Fibroblast of skin of right biceps (primary cell): ENCODE measurements at regions not wholly inside any gene's neighbourhood (a gene's known extent, or its start where the extent isn't known, plus 50 kb on each side); places are given as distances from the start of the nearest gene placed in this dataset.

Experiments used
- DNase-seq: peaks from one replicate; pipeline ENCODE4 v3.0.0-alpha.2; 2013

DNA sequence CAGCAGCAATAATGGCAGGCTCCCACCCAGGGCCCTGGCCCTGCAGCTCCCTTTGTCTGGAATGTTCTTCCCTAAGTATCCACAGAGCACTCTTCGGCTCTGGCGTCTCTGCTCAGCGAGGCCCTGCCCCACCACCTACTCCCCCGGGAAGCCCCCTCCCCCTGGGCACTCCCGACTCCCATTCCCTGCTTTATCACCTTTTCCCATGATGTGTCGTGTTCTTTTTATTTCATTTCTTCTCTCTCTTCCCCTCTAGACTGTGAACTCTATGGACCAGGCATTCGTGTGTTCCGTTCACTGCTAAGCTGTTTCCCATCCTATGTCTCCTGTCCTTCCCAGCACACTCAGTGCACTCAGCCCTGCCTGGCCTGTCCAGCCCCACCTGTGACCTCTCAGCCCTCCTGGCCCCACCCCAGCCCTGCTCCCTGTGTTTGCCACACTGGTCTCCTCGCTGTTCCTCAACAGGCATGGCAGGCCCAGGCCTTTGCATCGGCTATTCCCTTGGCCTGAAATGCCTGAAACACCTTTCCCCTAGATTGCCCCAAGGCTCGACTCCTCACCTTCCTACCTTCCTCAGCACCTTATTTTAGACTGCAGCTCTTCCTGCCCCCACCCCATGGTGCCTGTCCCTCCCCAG, 107.4 kb downstream of the TPRA1 start:
- no peak for DNase-seq

DNA sequence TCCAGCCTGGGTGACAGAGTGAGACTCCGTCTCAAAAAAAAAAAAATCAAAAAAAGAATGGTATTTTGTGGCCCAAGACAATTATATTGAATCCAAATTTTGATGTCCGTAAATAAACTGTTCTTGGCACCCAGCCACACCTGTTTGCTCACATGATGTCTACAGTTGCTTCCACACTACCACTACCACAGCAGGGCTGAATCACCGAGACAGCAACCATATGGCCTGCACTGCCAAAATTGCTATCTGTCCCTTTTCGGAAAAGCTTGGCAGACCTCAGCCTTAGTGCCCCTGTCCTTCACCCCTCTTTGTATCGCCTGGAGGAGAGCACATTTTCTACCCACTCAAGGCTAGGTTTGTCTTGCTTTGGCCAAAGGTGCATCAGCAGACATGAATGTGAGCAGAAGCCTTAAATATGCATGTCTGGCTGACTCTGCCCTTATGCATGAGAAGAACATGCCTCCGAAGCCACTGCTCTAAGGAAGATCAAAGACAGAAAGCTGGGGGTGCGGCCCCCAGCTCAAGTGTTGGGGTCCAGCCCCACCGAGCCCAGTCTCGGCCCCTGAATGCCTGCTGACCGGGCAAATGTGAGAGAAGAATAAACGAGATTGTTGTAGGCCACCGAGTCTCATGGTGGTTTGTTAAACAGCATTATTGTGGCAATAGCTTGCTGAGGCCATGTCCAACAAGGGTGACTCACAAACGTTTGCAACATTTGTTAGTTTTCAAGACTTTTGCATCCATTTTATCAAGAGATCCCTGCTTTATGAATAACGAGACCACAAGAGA, 108.1 kb downstream of the TPRA1 start:
- DNase-seq: no peak

DNA sequence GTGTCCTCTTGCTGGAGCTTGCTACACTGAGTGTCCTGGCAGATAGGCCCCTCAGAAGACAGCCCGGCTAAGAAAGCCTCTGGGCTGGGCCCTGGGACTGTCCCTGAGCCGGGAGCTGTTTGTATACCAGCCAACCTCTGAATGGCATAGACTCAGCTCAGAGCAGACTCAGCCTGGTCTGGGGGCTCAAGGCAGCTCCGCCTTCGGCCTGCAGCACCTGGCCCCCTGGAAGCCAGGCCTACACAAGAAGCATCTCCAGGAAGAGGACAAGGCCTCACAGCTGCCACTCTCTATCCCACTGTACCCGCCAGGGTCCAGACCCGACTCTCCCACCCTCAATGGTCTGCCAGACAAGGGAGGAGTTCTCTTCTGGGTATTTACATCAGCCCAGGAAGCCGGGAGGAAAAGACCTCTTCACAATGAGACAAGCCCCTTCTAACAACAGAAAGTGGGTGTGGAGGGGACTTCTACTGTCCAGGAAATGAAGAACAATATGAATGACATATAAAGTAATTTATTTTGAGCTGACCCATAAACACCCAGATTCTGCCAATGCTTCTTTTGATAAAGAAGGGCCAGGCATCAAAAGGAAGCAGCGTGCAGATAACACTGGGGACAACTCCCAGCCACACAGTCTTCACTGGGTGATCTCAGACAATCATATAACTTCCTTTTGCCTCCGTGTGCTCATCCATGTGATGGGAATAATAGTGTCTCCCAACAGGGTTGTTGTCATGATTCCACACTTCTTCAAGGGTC, 110.2 kb downstream of the TPRA1 start:
- DNase-seq: no peak

DNA sequence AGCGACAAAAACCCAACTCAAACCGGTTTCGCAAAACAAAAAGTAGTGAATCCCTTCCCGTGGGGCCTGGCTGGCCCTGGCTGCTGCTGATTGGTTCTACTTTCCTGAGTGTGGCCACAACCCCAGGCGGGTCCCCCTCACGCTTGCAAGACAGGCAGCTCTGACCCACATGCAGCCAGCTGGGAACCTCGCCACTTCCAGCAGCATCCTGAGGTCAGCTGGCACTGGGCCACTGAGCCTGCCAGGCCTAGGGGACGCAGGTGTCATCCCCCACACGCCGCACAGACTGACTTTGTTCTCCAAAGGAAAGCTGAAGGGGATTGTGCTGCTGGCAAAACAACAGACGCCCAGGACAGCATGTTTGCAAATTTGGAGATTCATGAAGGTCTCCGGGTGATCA, 111.1 kb downstream of the TPRA1 start:
- DNase-seq: no peak

DNA sequence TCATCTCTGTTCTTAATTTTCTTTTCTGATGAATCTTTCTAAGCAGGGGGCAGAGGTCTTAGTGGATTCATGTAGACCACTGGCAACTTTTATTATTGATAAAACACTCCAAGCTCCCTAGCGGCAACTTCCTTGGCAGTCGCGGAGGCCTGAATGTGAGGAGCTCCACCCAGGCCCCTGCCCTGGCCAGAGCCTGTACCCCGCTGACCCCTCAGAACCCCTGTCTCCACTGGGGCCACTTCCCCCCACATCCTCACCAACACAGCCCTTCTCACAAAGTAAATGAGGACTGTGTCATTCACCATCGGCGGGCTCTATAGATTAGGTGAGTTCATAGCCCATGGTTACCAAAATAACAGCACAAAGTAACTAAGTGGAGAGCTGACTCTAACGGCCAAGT, 111.6 kb downstream of the TPRA1 start:
- no peak for DNase-seq

DNA sequence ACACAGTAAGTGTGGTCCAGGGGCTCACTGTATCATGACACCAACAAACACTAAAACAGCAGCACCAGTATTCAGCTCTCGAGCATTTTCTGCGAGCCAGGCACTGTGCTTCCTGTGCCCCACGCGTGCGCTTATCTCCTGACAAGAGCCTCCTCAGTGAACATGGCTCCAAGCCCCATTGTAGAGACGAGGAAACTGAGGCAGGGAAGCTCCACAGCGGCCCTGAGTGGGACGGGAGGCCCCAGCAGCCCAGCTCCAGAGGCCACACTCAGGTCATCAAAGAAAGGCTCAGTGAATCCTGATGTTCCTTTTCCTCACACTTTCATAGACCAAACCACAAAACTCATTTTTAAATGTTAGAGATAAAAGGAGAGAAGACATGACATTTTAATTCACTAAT, 113.1 kb downstream of the TPRA1 start:
- no peak for DNase-seq

DNA sequence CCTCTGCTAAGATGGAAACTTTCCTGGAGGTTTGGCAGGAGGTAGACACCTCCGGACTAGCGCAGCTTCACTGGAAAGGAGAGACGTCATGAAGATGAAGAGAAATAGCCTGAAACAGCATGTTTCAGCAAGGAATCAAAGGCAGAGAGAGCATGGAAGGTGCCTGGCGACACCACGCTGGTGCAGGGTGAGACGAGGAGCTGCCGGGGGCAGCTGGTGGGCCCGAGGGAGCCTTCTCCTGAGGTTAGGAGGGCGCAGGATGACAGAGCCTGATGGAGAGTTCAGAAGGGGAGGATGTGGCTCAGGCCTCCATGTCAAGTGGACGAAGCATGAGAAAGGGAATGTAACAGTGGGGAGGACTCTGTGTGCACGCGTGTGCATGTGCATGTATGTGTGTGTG, 113.6 kb downstream of the TPRA1 start:
- no peak for DNase-seq

DNA sequence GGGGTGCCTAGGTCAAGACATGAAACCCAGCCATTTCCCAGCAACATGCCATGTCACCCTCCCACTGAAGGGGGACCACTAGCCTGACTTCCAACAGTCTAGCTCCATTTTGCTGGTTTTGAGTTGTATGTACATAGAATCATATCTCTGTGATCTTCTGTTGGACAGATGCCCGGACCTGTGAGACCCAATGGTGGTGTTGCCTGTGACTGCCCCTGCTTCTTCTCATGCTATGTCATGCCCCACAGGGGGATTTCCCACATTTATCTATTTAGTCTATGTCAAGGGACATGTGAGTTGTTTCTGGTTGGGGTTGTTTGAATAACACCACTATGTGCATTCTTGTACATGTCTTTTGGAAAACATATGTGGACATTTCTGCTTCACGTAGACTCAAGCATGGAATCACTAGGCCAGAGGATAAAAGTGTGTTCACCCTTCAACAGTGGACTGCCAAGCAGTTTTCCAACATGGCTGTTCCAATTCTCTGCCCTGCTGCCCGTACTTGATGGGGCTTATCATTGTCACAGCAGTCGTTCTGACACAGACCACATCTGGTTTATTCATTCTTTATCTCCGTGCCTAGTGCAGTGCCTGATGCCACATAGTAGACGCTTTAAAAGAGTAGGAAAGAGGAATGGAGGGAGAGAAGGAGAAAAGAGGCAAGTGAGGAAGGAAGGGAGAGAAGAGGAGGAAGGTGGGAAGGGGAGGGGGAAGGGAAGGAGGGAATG, 114.4 kb downstream of the TPRA1 start:
- DNase-seq: no peak

DNA sequence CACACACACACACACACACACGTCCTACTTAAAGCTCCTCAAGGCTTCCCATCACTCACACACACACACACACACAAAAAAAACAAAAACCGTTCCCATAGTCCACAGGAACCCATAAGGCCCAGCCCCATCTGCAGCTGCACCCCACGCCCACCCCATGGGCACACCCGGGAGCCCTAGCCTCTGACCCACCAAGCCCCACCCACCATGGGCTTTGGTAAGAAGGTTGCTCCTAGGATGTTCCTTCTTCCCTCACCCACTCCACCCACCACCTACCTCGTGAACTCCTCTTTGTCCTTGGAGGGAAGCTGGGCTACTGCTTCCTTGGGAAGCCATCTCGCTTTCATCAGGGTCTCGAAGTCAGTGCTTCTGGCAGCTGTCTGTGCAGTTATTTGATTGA, 115.1 kb downstream of the TPRA1 start:
- no peak for DNase-seq

DNA sequence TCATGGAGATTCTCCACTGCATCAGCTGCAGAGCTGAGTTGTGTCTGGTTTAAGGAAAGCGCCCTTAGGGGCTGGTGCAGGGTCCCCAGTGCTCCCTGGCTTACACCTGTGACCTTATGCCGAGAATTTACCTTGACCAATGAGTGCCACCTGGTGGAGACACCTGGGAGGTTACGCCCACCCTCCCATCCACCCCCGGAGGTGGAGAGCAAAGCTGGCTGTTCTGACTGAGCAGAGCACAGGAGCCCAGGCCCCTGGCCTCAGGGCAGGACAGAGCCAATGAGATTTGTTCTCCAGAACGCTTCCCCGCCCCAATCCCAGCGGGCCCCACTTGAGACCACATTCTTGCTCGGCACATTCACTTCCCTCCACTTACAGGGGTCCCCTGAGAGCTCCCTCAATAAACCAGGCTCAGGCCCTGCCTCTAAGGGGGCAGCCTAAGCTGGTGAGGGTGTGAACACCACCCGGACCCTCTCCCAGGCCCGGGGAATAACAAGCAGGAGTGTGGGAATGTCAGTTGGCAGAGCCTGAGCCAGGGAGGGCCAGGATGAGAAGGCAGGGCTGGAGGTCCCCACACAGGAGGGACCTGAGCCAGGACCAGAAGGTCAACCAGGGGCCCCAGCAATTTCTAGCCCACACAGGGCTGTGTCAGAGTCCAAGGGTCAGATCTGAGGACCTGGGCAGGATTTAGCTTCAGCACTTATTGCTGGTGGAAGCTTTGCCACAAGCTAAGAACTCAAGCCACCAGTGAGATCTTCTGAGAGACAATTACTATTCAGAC, 117.1 kb downstream of the TPRA1 start:
- DNase-seq: no peak

DNA sequence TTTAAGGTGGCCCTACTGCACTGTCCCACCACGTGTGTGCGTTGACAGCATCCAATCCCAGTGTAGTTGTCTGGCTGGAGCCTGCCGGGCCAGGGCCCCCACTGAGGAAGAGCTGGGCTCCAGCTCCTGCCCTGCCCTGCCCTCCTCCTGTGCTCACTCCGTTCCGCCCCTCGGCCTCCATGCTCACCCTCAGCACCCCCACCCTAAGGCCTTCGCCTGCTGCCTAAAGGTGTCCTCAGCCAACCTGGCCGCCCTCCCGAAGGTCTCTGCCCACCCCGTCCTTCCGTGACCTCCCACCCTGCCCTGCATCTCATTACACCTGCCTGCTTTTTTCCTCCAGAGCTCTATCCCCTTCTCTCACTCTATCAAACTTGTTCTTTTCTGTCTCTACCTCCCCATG, 118.0 kb downstream of the TPRA1 start:
- no peak for DNase-seq

DNA sequence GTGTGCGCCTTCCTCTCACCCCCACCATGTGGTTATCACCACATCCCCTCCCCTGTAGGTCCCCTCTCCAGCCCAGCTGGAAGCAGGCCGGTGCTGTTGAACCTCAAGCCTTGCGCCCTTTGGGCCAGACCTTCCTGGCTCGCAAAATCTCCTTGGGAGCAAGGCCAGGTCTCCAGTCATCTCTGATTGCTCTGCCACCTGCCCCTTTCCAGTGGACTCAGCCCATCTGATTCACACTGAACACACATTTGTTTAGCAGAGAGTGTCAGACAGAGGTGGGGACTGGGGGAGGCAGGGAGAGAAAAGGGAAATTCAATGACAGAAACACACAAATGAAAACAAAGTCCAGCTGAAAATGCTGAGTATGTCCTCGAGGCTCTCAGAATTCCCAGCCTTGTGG, 119.4 kb downstream of the TPRA1 start:
- DNase-seq: no peak

DNA sequence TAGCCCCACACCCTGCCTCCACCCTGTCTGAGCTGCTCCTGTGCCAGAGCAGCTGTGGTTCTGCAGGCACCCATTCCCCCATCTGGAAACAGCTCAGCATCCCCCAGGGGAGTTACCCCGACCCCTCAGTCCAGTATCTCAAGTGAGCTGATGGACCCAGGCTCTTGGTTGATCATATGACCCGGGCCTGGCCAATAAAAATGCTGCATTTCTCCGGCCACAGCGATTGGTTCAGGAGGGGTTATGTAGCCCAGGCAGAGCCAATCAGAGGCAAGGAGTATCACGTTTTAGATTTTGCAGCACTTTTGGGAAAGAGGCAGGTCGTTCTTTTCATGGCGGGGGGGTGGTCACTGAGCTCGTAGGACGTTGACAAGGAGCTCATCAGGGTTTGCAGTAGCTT, 120.8 kb downstream of the TPRA1 start:
- no peak for DNase-seq

DNA sequence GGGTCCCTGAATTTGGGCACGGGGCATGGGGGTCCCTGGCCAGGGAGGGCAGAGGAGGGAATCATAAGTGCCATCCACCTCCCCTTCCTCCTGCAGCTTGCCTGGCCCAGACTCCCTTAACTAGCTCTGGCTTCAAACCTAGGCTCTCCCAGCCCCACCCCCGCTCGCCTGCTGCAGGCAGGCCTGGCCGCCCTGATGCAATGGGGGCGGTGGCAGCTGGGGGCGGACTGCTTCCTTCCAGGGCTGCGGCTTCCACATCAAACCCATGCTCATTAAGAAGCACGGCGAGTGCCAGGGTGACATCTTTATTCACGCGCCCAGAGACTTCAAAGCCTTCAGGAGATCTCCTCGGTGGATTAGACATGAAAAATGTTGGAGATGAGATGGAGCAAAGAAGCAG, 123.1 kb downstream of the TPRA1 start:
- no peak for DNase-seq

DNA sequence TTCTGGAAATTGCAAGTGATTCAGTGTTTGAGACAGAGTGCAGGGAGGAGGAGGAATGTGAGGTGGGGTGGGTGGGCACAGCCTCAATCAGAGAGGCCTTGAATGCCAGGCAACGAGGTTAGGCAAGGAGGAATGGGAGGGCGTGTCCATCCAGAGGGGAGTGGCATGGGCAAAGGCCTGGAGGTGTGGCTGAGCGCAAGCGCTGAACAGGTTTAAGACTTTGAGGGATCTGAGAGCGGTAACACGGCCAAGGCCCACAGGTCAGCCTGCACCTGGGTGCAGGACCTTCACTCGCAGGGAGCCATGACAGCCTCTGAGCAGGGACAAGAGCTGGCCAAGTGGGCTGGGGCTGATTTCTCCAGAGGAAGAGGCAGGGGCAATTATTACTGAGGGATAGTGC, 125.9 kb downstream of the TPRA1 start:
- DNase-seq: no peak

DNA sequence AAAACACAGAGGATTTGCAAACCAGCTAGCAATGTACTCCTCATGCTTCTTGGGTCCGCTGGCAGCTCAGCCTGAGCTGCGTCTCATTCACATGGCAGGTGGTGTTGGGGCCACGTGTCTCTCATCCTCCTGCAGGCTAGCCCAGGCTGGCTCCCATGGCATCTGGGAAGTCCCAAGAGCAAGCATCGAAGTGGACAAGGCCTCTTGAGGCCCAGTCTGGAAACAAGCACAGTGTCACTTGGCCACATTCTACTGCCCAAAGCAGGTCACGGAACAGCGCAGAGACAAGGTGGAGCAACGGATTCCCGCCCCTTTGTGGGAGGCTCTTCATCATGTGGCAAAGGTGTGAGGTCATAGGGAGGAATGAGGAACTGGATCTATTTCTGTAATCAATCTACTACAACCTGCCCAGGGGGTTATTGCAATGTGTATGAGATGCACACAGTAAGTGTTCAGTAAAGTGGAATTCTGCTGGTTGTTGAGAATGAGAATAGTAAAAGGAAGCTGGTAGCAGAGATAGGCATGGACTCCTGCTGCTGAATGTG, 128.3 kb downstream of the TPRA1 start:
- DNase-seq: no peak

DNA sequence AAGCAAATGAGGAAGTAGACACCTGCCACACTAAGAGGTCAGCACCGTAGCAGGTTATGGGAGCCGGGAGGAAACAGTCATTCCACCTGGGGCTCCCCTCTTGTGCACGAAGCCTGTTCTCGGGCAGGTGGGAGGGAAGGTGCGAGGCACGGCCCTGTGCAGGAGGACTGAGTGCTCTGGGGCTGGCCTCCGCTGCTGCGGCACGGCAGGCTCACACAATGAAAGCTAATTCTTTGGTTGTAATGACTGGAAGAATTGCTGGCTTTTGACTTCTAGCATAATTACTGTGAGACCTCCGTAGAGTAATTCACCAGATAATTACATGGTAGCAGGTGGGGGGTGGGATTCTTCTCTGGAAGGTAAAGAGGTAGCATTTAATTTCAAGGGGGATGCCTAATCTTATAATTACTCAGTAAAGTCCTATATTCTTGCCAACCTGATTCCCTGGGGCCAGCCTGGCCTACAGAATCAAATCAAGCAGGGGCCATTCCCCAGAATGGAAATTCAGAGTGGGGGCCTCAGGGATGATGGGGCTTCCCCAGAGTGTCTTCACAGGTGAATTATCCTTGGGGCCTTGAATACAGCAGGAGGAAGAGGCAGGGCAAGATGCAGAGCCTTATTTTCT, 129.1 kb downstream of the TPRA1 start:
- DNase-seq: no peak

DNA sequence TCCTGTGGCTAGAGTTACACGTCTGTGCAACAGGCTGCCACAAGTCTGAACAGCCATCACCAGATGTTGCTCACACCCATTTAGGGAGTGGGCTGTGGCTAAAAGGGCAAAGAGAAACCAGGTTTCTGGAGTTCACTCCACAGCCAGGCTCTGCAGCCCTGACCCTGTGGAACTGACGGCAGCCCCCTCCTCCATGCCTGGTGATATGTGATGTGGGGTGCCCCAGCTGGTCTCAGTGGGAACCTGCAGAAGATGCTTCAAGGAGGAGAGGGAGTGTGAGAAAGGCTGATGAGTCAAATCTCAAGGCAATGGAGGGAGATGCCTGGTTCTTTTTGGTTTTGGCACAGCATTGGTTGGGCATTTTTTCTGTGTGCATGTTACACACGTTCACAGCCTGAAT, 130.6 kb downstream of the TPRA1 start:
- no peak for DNase-seq

DNA sequence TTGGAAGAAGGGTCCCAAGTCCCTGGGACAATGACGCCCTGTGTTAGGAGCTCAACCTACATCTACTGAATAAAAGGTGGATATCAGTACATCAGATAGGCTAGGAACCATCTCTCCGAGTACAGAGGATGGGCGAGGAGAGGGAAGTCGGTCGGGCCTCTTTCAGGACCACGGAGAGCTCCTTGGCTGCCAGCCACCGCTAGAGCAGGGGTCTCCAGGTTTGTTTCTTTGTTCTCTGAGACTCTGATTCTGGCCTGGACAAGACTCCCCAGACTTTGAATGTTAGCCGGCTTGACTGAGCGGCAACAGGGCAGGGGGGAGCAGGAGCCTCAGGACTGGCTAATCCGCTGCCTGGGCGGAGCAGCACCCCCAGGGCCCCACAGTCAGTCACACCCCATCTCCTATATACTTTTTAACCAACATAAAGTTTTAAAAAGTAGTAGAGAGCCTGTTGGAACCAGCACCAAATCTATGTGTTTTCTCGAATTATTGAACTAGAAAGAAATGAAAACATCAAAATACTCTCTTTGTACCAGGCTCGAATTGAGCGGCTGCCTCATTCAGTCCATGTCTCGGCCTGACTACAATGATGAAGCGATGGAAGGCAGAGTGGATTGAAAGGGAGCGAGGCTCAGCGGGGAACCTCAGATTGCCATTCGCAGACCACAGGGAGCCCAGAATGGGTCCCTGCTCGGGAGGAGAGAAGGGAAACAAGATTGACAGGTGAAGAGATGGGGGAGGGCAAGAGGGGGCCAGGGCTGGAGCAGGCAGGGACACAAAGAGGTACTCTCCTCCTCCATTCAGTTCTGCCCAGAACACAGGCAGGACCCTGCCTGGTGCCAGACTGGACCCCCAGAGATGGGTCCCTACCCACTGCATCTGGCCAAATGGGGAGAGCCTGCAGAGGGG, 131.6 kb downstream of the TPRA1 start:
- DNase-seq: peak; percentile 19

DNA sequence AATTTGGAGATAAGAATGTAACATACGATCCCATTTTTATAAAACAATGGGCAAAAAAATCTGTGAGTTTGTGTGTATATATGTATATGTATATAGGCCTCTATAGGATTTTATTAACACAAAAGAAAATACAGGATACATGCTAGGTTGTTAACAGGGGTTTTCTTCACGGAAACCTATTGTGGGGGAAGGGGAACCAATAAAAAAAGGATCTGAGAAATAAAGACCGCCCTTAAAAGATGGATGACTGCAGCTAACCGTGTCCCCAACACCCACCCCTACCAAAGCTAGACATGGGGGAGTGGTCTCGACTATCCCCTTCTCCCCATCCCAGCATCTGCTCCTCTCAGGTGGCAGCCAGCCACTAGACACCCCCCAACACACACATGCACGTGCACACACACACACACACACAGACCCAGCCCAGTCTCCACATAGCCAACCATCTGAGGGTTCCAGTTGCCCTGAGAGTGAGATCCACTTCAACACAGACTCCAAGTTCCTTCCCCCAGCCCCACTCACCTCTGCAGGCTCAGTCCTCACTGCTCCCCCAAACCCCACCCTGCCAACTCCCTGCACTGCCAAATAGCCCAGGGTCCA, 132.9 kb downstream of the TPRA1 start:
- DNase-seq: no peak
